ENCODE measurements at regions not wholly inside any gene's neighbourhood (a gene's known extent, or its start where the extent isn't known, plus 50 kb on each side); places are given as distances from the start of the nearest gene placed in this dataset.
A peak's percentile ranks its signal among the peaks of the same experiment; 100 is the strongest.

DNA sequence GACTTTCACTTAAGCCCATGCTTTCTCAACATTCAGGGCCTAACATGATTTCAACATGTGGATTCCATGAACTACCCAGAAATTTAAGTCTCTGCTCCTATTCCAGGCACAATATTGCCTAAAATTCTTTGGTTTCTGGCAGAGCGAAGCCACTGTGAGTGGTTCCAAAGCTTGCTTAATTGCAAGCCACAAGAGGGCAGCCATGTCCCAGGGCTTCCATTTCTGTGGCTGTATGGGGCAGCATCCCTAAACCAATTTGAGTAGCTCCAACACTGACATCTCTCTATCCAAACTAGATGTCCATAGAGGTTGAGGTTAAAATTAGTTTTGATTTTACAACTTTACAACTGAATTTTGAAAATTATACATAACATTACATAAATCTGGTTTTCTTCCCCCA, 56.3 kb upstream of the MDFIC start:
- intact Hi-C loops (cut with micrococcal nuclease; ENCODE audit: unreplicated experiment) = no loop called here
- DNase-seq (ENCODE audit: low spot score) = no peak
- Histone ChIP-seq H3K27ac (ENCODE audit: low read depth, low read length, poor library complexity, severe bottlenecking) (no peak overlapping the region), H3K9me2 (ENCODE audit: insufficient read depth, low read length) (no peaks in the 10 kb centered on the region), H3K79me2 (ENCODE audit: insufficient read depth, low read depth, low read length) (no peaks in the 10 kb centered on the region), H3K36me3 (ENCODE audit: insufficient read depth, low read length) (no peaks in the 10 kb centered on the region), H4K20me1 (ENCODE audit: insufficient read depth, low read length) (no peaks in the 10 kb centered on the region), H3K4me2 (ENCODE audit: low read length) (no peak overlapping the region), H2AFZ (ENCODE audit: low read length) (no peak overlapping the region), H3K9me3 (ENCODE audit: low read length) (no peaks in the 10 kb centered on the region), H3K4me1 (ENCODE audit: insufficient read depth, low read length, poor library complexity, severe bottlenecking) (no peaks in the 10 kb centered on the region), H3K4me3 (ENCODE audit: low read depth, low read length, poor library complexity, severe bottlenecking) (no peak overlapping the region)
- no TSS peak for BruUV-seq (replicated peaks)
- ChIA-PET POLR2A (interaction anchor here (1.6 kb wide), 1 partner anchor 9 kb away, joined by 3 read pairs; no protein-coding TSS in a partner anchor), CTCF (ENCODE audit: unreplicated experiment) (no interaction called here)
- TF ChIP-seq EZH2phosphoT487 (IDR thresholded peaks at IDR 0.05; ENCODE audit: borderline replicate concordance, low read depth, low read length) = no peak
- TF ChIP-seq, protein P1, sequence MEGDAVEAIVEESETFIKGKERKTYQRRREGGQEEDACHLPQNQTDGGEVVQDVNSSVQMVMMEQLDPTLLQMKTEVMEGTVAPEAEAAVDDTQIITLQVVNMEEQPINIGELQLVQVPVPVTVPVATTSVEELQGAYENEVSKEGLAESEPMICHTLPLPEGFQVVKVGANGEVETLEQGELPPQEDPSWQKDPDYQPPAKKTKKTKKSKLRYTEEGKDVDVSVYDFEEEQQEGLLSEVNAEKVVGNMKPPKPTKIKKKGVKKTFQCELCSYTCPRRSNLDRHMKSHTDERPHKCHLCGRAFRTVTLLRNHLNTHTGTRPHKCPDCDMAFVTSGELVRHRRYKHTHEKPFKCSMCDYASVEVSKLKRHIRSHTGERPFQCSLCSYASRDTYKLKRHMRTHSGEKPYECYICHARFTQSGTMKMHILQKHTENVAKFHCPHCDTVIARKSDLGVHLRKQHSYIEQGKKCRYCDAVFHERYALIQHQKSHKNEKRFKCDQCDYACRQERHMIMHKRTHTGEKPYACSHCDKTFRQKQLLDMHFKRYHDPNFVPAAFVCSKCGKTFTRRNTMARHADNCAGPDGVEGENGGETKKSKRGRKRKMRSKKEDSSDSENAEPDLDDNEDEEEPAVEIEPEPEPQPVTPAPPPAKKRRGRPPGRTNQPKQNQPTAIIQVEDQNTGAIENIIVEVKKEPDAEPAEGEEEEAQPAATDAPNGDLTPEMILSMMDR (conservative IDR thresholded peaks at IDR 0.05; ENCODE audit: low read length) = peak; percentile 53

All from OCI-LY7 (cell line).